ENCODE measurements at regions not wholly inside any gene's neighbourhood (a gene's known extent, or its start where the extent isn't known, plus 50 kb on each side); places are given as distances from the start of the nearest gene placed in this dataset.

DNA sequence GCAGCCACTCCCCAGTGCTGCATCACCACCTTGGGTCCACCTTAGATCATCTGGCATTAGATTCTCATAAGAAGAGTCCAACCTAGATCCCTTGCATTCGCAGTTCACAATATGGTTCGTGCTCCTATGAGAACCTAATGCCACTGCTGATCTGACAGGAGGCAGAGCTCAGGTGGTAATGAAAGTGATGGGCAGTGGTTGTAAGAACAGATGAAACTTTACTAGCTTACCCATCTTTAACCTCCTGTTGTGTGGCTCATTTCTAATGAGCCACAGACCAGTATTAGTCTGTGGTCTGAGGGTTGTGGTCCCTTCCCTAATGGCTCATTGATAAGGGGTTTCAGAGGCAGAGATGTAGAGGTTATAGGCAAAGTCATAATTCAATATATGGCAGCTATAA is 615.9 kb upstream of the MIS18BP1 start:
- TF ChIP-seq ZNF274 (IDR thresholded peaks at IDR 0.05; ENCODE audit: low read depth, low read length) (no peak), SUZ12 (IDR thresholded peaks at IDR 0.05; ENCODE audit: extremely low read depth, insufficient read depth, insufficient read length) (no peak), YY1 (IDR thresholded peaks at IDR 0.05; ENCODE audit: insufficient read depth, insufficient read length) (no peak)
